ENCODE measurements at regions not wholly inside any gene's neighbourhood (a gene's known extent, or its start where the extent isn't known, plus 50 kb on each side); places are given as distances from the start of the nearest gene placed in this dataset.
"Not testable (repeated sequence)": the region's sequence is repeated elsewhere in the genome, so short reads cannot be mapped to it uniquely, and the experiment has no call there.

DNA sequence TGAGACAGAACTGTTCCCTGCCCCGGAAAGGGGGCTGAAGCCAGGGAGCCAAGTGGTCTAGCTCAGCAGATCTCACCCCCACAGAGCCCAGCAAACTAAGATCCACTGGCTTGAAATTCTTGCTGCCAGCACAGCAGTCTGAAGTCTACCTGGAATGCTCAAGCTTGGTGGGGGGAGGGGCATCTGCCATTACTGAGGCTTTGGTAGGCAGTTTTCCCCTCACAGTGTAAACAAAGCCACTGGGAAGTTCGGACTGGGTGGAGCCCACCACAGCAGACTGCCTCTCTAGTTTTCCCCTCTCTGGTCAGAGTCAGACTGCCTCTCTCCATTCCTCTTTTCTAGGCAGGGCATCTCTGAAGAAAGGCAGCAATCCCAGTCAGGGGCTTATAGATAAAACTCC, 68.5 kb upstream of the MAN1A1 start:
- TF ChIP-seq, protein P1, sequence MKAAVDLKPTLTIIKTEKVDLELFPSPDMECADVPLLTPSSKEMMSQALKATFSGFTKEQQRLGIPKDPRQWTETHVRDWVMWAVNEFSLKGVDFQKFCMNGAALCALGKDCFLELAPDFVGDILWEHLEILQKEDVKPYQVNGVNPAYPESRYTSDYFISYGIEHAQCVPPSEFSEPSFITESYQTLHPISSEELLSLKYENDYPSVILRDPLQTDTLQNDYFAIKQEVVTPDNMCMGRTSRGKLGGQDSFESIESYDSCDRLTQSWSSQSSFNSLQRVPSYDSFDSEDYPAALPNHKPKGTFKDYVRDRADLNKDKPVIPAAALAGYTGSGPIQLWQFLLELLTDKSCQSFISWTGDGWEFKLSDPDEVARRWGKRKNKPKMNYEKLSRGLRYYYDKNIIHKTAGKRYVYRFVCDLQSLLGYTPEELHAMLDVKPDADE (IDR thresholded peaks at IDR 0.05): not testable (repeated sequence)
- TF ChIP-seq, protein P2, sequence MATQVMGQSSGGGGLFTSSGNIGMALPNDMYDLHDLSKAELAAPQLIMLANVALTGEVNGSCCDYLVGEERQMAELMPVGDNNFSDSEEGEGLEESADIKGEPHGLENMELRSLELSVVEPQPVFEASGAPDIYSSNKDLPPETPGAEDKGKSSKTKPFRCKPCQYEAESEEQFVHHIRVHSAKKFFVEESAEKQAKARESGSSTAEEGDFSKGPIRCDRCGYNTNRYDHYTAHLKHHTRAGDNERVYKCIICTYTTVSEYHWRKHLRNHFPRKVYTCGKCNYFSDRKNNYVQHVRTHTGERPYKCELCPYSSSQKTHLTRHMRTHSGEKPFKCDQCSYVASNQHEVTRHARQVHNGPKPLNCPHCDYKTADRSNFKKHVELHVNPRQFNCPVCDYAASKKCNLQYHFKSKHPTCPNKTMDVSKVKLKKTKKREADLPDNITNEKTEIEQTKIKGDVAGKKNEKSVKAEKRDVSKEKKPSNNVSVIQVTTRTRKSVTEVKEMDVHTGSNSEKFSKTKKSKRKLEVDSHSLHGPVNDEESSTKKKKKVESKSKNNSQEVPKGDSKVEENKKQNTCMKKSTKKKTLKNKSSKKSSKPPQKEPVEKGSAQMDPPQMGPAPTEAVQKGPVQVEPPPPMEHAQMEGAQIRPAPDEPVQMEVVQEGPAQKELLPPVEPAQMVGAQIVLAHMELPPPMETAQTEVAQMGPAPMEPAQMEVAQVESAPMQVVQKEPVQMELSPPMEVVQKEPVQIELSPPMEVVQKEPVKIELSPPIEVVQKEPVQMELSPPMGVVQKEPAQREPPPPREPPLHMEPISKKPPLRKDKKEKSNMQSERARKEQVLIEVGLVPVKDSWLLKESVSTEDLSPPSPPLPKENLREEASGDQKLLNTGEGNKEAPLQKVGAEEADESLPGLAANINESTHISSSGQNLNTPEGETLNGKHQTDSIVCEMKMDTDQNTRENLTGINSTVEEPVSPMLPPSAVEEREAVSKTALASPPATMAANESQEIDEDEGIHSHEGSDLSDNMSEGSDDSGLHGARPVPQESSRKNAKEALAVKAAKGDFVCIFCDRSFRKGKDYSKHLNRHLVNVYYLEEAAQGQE (IDR thresholded peaks at IDR 0.05; ENCODE audit: unreplicated experiment): not testable (repeated sequence)
- TF ChIP-seq, protein P3, sequence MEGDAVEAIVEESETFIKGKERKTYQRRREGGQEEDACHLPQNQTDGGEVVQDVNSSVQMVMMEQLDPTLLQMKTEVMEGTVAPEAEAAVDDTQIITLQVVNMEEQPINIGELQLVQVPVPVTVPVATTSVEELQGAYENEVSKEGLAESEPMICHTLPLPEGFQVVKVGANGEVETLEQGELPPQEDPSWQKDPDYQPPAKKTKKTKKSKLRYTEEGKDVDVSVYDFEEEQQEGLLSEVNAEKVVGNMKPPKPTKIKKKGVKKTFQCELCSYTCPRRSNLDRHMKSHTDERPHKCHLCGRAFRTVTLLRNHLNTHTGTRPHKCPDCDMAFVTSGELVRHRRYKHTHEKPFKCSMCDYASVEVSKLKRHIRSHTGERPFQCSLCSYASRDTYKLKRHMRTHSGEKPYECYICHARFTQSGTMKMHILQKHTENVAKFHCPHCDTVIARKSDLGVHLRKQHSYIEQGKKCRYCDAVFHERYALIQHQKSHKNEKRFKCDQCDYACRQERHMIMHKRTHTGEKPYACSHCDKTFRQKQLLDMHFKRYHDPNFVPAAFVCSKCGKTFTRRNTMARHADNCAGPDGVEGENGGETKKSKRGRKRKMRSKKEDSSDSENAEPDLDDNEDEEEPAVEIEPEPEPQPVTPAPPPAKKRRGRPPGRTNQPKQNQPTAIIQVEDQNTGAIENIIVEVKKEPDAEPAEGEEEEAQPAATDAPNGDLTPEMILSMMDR (conservative IDR thresholded peaks at IDR 0.05; ENCODE audit: low read depth in 2 of 2): not testable (repeated sequence)
- TF ChIP-seq POLR2AphosphoS5 (IDR thresholded peaks at IDR 0.05; ENCODE audit: low read depth): not testable (repeated sequence)
